ENCODE measurements at regions not wholly inside any gene's neighbourhood (a gene's known extent, or its start where the extent isn't known, plus 50 kb on each side); places are given as distances from the start of the nearest gene placed in this dataset.

GRCh38 chrX:55167901-55168300 lies 52.2 kb upstream of the PAGE5 start:
- TF ChIP-seq, protein P1, sequence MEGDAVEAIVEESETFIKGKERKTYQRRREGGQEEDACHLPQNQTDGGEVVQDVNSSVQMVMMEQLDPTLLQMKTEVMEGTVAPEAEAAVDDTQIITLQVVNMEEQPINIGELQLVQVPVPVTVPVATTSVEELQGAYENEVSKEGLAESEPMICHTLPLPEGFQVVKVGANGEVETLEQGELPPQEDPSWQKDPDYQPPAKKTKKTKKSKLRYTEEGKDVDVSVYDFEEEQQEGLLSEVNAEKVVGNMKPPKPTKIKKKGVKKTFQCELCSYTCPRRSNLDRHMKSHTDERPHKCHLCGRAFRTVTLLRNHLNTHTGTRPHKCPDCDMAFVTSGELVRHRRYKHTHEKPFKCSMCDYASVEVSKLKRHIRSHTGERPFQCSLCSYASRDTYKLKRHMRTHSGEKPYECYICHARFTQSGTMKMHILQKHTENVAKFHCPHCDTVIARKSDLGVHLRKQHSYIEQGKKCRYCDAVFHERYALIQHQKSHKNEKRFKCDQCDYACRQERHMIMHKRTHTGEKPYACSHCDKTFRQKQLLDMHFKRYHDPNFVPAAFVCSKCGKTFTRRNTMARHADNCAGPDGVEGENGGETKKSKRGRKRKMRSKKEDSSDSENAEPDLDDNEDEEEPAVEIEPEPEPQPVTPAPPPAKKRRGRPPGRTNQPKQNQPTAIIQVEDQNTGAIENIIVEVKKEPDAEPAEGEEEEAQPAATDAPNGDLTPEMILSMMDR (conservative IDR thresholded peaks at IDR 0.05 in 1 of 2, IDR thresholded peaks at IDR 0.05 in 1 of 2; ENCODE audit: low read depth in 1 of 2, low read length in 2 of 2) = no peak
- TF ChIP-seq EZH2 (IDR thresholded peaks at IDR 0.05; ENCODE audit: low read length, missing control alignments) = no peak

Measured in fibroblast of lung (primary cell).